Activated CD4-positive, alpha-beta T cell treated with anti-CD3 and anti-CD28 coated beads, Interleukin-10, Interleukin-2, amounts not matched to agents 100 ng/mL and 50 ng/mL, durations not matched to agents 16 hours and 8 hours (primary cell): ENCODE measurements at regions not wholly inside any gene's neighbourhood (a gene's known extent, or its start where the extent isn't known, plus 50 kb on each side); places are given as distances from the start of the nearest gene placed in this dataset.

ENCODE experiments used
- DNase-seq: peaks from one replicate; pipeline ENCODE4 v3.0.0-alpha.2; 2020

- DNase-seq: no peak
These were observed 377.1 kb downstream of the EFNA5 start for GRCh38 chr5:107293541-107294210.

- no peak for DNase-seq
These were observed 378.9 kb downstream of the EFNA5 start for GRCh38 chr5:107291866-107292265.

- no peak for DNase-seq
These were observed 379.8 kb downstream of the EFNA5 start for GRCh38 chr5:107290780-107291398.

DNA sequence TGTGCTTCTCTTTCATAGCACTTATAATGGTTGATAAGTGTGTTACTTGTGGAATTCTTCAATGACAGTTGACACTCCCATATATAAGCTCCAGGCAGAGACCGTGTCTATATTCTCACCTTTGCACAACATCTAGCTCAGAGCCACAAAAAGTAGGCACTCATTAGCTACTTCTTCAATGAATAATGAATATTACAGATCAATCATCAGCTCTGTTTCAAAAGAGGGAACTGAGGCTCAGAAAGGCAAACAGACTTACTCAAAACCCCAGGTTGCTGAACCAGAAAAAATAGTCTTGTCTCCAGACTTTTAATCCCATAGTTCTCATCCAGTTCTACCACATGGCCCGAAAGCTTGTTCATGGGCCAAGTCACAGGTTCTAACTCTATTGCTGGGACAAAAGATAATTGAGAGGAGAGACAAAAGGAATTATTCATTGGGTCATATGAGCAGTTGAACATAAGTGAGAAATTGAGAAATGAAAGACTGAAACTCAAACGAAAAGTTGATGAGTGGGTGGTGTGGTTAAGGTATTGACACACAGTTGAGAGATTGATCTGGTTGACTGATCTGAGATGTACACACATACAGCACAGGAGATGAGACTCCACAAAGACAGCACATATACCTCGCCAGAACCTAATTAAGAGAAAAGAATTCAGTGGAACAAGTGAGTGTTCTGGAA lies 381.6 kb downstream of the EFNA5 start:
- DNase-seq: peak; percentile 69

- no peak for DNase-seq
These were observed 384.2 kb downstream of the EFNA5 start for GRCh38 chr5:107286447-107287098.

DNA sequence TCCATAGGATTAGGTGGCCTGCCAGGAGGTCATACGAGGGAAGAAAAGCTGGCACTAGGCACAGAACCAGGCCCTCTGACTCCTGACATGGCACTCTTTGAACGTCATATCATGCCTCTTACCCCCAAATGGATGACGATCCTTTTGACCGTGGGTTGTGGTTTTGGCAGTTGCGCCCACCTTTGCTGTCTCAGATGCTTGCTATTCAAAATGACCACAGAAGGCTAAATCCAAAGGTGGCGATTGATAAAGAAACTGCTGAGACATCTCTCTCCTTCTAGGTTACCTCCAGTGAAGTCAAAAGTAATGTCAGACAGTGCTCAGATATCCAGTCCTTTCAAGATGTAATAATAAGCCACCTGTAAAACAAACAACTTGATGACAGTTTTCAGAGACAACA lies 385.0 kb downstream of the EFNA5 start:
- peak; percentile 73 for DNase-seq

DNA sequence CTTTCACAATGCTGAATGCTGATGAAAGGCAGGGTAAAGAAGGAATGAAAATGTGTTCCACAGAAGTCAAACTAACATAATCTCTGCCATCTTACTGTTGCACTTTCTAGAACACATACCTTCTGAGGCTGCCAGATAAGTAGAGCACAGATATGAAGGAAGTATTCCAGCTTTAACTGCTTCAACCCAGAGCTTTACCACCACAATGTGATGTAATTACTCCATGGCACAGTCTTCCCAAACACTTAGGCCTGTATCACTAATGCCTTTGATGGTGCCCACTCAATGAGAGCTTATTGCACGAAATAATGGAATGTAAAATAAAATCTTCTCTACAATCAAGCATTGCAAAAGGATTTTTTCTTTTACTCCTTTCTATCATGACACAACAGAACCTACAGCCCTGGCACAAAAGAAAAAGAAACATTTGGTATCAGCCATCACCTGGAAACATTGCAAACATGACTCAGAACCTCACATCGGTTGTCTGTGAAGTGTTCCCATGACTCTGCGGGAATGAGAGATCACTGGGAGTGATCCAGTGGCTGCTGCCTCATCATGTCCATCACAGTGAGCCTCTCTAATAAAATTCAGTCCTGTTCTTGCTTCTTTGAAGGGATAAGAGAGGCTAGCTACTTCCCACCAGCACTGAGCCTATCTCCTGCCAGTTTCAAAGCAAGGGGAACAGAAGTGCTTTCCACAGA lies 385.8 kb downstream of the EFNA5 start:
- DNase-seq: no peak

DNA sequence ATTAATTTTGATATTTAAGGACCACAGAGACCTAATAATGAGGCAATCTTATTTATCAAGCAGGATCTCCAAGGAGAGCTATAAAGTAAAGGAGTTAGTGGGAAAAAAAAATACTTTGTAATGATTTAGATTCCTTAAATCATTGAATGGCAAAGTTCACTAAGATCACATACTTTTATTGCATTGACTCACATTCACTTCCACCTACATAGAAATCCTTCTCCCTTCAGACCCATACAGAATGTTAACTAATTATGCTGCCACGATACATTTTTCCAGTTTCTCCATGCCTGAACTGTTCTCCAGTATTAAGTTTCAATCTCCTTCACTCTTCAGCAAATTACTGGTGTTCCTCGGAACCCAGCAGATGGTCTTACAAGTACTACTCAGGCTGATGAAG lies 388.7 kb downstream of the EFNA5 start:
- no peak for DNase-seq

DNA sequence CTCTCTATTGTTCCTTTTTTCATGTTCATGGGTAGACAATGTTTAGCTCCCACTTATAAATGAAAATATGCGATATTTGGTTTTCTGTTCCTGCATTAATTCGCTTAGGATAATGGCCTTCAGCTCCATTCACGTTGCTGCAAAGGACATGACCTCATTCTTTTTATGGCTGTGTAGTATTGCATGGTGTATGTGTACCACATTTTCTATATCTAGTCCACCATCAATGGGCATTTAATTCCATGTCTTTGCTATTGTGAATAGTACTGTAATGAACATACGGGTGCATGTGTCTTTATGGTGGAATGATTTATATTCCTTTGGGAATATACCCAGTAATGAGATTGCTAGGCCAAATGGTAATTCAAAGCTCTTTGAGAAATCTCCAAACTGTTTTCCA lies 392.0 kb downstream of the EFNA5 start:
- no peak for DNase-seq

GRCh38 chr5:107277485-107278125 lies 393.1 kb downstream of the EFNA5 start:
- DNase-seq: no peak

DNA sequence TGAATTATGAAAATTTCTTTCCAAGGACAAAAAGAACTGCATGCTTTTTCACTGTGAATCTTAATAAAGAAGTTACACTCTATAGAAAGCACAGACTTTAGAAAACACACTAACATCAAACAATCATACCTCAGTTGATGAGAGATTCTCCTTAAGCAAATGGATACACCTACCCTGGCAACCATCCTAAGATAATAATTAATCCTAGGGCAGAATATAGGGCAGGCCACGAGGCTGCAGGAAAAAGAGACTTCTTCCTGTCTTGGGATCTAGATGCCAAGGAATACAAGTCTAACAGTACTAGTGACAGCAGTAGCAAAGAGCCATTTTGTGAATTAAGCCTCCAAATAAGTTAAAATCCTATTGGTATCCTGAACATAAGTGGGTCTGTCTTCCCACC lies 395.4 kb downstream of the EFNA5 start:
- DNase-seq: no peak

GRCh38 chr5:107274571-107274970 lies 396.2 kb downstream of the EFNA5 start:
- no peak for DNase-seq

GRCh38 chr5:107272954-107273353 lies 397.8 kb downstream of the EFNA5 start:
- no peak for DNase-seq

GRCh38 chr5:107272509-107272908 lies 398.2 kb downstream of the EFNA5 start:
- DNase-seq: no peak

- DNase-seq: no peak
These were observed 398.9 kb downstream of the EFNA5 start for GRCh38 chr5:107271682-107272350.

DNA sequence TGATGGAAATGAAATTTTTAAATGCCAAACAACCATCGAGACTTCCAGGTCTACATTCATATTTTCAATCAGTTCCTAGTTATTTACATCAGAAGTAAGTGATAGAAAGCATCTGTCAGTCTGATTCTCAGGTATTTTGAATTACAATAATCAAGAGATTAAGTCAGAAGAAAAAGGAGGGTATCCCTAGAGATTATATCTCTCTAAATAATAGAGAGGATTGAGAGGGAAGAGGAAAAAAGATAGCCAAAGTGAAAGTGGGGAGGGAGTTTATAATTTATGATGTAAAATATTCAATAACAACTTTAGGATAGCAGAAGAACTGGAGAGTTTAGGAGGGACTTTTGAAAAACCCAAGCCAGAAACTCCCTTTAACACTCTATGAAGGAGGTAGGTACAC lies 400.2 kb downstream of the EFNA5 start:
- no peak for DNase-seq

GRCh38 chr5:107269678-107270077 lies 401.1 kb downstream of the EFNA5 start:
- DNase-seq: no peak

DNA sequence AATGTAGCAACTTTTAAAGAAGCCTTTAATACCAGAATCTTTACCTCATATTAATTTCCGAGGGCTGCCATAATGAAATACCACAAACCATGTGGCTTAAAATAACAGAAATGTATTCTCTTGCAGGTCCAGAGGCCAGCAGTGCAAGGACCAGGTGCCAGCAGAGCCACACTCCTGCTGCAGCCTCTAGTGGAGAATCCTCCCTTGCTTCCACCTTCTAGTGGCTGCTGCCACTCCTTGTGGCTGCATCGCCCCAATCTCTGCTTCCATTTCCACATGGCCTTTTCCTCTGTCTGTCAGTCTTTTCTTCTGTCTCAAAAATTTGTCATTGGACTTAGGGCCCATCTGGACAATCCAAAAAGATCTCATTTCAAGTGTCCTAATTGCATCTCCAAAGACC lies 401.5 kb downstream of the EFNA5 start:
- no peak for DNase-seq

- DNase-seq: no peak
These were observed 402.5 kb downstream of the EFNA5 start for GRCh38 chr5:107268241-107268640.

DNA sequence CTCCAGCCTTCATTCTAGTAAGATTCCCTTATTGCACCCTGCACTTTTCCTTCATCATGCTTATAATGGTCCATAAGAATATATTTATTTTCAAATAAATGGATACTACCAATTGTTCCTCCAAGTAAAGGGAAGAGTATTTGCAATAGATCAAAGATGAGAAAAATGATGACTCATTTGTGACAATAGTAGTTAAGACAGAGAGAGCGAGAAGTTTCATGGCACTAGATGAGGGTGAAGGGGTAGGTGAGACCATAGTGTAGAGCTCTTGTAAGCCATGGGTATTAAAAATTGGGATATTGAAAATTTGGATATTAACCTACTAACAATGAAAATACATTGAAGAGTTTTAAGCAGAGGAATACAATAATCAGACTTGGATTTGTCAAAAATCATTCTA lies 404.6 kb downstream of the EFNA5 start:
- no peak for DNase-seq

GRCh38 chr5:107265193-107265592 lies 405.5 kb downstream of the EFNA5 start:
- DNase-seq: no peak

DNA sequence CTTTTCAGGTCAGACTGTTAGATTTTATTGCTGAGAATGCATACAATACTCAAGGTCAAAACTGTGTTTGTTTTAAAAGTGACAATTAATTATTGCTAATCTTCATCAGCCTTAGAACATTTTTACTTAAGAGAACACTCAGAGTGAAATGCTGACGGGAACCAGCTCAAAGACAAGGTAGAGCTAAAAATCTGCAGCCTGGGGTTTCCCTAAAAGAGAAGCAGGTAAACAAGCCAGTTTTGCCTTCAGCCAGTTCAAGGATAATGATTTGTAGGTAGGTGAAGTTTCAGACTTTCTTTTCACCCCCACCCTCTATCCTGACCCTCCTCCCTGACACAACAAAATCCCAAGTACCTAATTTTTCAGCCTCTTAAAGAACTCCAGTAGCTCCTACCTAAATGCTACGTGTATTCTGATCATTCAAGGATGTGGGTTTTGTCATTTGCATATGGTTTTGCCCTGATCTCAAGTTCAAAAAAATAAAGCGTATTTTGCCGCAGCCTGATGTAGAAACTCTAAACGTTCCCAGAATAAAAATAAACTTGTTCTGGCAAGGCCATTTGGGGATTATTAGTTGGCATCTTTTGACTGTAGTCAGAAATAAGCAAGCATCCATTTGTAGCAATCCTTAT lies 407.2 kb downstream of the EFNA5 start:
- no peak for DNase-seq
